ENCODE measurements at regions not wholly inside any gene's neighbourhood (a gene's known extent, or its start where the extent isn't known, plus 50 kb on each side); places are given as distances from the start of the nearest gene placed in this dataset.

- Mint-ChIP-seq H3K4me1 (ENCODE audit: low read depth, unreplicated experiment) (no peaks in the 10 kb centered on the region), H3K9me3 (ENCODE audit: low read depth, unreplicated experiment) (no peaks in the 10 kb centered on the region), H3K4me3 (ENCODE audit: low read depth, unreplicated experiment) (no peak overlapping the region), H3K27me3 (ENCODE audit: unreplicated experiment) (no peaks in the 10 kb centered on the region), H3K36me3 (ENCODE audit: insufficient read depth, unreplicated experiment) (no peaks in the 10 kb centered on the region), H3K27ac (ENCODE audit: unreplicated experiment) (no peak overlapping the region)
- no TSS peak for BruUV-seq (replicated peaks)
- DNase-seq: no peak
- intact Hi-C loops (cut with micrococcal nuclease; ENCODE audit: unreplicated experiment): no loop called here
- TF ChIP-seq, protein P1, sequence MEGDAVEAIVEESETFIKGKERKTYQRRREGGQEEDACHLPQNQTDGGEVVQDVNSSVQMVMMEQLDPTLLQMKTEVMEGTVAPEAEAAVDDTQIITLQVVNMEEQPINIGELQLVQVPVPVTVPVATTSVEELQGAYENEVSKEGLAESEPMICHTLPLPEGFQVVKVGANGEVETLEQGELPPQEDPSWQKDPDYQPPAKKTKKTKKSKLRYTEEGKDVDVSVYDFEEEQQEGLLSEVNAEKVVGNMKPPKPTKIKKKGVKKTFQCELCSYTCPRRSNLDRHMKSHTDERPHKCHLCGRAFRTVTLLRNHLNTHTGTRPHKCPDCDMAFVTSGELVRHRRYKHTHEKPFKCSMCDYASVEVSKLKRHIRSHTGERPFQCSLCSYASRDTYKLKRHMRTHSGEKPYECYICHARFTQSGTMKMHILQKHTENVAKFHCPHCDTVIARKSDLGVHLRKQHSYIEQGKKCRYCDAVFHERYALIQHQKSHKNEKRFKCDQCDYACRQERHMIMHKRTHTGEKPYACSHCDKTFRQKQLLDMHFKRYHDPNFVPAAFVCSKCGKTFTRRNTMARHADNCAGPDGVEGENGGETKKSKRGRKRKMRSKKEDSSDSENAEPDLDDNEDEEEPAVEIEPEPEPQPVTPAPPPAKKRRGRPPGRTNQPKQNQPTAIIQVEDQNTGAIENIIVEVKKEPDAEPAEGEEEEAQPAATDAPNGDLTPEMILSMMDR (IDR thresholded peaks at IDR 0.05; ENCODE audit: unreplicated experiment): no peak
- CTCF ChIA-PET: interaction anchor here (1.3 kb wide), 1 partner anchor 10 kb away, joined by 3 read pairs; no protein-coding TSS in a partner anchor
These were observed 51.3 kb upstream of the RGMB start for GRCh38 chr5:98722188-98722587.

GRCh38 chr5:98723061-98723460 is 50.4 kb upstream of the RGMB start:
- Mint-ChIP-seq H3K4me3 (ENCODE audit: low read depth, unreplicated experiment) (no peak overlapping the region), H3K27ac (ENCODE audit: unreplicated experiment) (no peak overlapping the region), H3K27me3 (ENCODE audit: unreplicated experiment) (no peaks in the 10 kb centered on the region), H3K9me3 (ENCODE audit: low read depth, unreplicated experiment) (no peaks in the 10 kb centered on the region), H3K36me3 (ENCODE audit: insufficient read depth, unreplicated experiment) (no peaks in the 10 kb centered on the region), H3K4me1 (ENCODE audit: low read depth, unreplicated experiment) (no peaks in the 10 kb centered on the region)
- TF ChIP-seq, protein P1 (IDR thresholded peaks at IDR 0.05; ENCODE audit: unreplicated experiment): no peak
- CTCF ChIA-PET: interaction anchor here (1.3 kb wide), 1 partner anchor 9 kb away, joined by 3 read pairs; no protein-coding TSS in a partner anchor
- BruUV-seq (replicated peaks): no TSS peak
- DNase-seq: no peak
- intact Hi-C loops (cut with micrococcal nuclease; ENCODE audit: unreplicated experiment): no loop called here
